GM19023 (cell line): ENCODE measurements at regions not wholly inside any gene's neighbourhood (a gene's known extent, or its start where the extent isn't known, plus 50 kb on each side); places are given as distances from the start of the nearest gene placed in this dataset.

Experiments
- ATAC-seq: cut with Tn5 transposase; IDR thresholded peaks from one replicate; pipeline ENCODE4 v1.9.1; 2021; ENCODE audit warnings: mild to moderate bottlenecking, moderate library complexity; ENCODE audit not compliant: unreplicated experiment

DNA sequence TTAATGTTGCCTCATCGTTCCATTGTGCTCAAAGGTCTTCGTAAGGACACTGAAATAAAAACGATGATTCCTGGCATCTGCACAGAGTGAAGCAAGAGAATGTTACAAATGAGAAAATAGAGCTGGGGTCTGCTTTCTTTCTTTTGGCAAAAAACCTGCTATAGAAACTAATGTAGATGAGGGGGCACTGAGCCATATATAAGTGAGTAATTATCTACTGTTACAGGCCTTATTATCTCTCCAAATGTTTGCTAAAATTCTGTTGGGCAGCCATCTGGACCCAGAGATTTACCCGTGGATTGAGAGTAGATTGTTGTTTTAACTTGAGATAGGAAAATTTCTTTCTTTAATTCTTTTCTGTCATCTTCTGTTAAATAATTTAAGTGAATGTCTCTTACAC lies 472.5 kb upstream of the PIK3C3 start:
- ATAC-seq = no peak

DNA sequence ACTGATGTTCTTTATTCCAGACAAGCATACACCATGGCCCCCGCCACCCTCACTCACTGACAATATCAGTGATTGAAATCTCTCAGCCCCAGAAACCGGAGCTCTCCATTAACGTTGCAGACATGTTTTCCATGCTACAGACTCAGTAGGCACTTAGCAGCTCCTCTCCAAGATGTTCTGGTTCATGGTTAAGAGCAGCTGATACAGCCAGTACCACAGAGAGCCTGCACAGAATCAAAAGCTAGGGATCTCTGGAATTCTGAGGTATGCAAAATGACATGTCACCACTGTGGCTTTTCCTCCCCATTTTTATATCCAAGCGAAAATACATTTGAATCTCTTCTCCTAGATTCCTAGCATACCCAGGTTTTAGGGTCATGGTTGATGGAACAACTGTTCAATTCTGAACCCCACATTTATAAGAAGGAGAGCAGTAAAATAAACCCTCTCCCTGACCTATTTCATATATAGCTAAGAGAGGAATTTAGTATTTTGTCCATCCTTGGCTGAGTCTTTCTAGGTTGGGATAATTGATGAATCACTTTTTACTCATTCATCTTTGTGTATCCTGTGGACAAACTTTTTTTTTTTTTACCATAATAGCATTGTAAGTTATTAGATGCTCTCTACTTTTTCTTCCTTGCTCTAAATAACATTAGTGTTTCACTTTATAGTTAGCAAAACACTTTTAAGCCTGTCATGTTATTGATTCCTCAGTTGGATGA lies 488.4 kb upstream of the PIK3C3 start:
- ATAC-seq = no peak

GRCh38 chr18:41465386-41465785 lies 489.6 kb upstream of the PIK3C3 start:
- ATAC-seq = no peak

DNA sequence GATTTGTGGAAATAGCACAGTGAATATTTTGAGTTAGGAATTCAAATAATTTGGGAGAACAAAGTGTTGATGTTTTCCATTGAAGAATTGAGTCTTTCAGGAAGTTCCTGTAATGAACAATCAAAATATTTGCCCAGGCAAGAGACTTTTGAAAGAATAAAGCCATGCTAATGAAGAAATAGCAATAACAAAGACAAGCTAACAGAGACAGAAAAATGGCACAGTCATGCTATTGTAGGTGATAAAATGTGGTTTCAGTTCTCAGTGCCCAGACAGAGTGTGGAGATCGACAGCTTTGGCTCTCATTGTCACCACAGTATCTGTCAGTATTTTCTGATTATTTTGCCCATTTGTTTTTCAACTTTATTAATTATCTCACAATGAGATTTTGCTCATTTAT lies 490.8 kb upstream of the PIK3C3 start:
- ATAC-seq = no peak

GRCh38 chr18:41462946-41463345 lies 492.1 kb upstream of the PIK3C3 start:
- ATAC-seq = no peak

- ATAC-seq = no peak
Observed at GRCh38 chr18:41461114-41461513, 493.9 kb upstream of the PIK3C3 start.

DNA sequence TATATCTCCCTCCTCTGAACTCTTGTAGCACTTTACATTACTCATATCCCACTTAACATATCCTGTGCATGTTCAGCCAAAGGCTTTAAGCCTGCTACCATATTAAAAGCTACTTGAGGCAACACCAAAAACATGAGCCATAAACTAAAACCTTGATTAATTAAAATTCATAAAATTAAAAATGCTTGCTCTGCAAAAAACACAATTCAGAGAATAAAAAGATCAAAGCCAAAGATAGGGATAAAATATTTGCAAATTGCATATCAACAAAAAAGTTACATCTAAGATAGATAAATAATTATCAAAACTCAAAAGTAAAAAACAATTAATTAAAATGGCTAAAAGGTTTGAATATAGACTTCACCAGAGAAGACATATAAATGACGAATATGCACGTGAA lies 495.4 kb upstream of the PIK3C3 start:
- ATAC-seq = no peak

DNA sequence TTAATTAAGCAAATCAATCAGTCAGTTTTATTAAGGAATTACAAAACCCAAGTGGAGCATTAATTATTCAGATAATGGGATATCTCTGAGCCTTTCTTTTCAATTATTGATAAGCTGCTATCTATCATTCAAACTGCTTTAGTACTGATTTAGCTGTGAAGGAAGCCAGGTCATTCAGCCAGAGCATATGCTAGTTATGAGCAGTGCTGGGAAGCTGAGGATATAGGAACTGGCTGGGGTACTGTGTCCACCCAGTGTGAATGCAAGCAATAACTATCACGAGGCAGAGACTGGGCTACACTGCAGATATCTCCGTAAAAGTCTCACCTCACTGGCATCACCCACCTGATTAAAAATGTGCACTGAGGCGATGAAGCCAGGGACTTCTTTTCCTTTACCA lies 496.7 kb upstream of the PIK3C3 start:
- ATAC-seq = no peak

GRCh38 chr18:41457765-41458326 lies 497.2 kb upstream of the PIK3C3 start:
- ATAC-seq = no peak

DNA sequence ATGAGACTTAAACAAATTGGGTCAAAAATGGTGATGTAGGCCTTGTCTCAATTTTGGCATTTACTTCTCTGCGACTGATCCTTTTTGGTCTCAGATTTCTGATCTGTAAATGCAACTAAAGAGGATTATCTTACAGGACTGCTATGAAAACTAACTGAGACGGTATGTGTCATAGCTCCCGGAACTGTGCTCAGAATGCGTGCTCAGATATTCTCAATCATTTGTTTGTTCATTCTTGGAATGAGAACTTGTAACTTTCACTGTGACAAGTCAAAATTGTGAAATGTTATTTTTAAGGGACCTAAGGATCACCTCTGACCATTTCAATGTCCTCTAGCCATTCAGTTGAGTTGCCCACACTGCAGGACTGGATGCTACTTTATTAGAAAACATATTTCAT lies 498.2 kb upstream of the PIK3C3 start:
- ATAC-seq = no peak

GRCh38 chr18:41449612-41450011 lies 505.4 kb upstream of the PIK3C3 start:
- no peak for ATAC-seq

GRCh38 chr18:41444943-41445342 lies 510.1 kb upstream of the PIK3C3 start:
- no peak for ATAC-seq

DNA sequence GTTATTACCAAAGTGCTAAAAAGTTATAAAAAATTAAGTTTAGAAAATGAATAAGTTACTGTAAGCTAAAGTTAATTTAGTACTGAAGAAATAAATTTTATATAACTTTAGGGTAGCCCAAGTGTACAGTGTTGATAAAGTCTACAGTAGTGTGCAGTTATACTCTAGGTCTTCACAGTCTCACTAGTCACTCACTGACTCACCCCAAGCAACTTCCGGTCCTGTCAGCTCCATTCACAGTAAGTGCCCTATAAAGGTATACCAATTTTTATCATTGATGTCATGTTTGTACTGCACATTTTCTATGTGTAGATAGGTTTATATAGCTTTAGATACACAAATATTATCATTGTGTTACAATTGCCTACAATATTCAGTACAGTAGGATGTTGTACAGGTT lies 518.3 kb upstream of the PIK3C3 start:
- no peak for ATAC-seq

GRCh38 chr18:41418598-41418997 lies 536.4 kb upstream of the PIK3C3 start:
- no peak for ATAC-seq

DNA sequence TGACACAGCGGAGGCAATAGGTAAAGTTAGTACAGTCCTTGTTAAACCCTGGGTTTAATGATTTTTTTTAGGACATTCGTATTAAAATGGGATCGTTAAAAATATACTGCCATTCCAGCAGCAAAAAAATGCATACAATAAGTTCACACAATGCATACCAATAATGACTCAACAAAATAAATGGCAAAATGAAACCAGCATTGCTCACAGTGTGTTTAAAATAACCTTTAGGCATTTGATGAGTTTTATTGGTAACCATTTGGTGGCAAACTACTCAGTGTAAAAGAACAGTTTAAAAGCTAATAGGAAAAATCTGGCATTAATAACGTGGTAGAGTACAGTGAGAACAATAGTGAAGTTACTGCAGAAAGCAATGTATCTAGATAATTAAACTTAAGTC lies 539.0 kb upstream of the PIK3C3 start:
- no peak for ATAC-seq

DNA sequence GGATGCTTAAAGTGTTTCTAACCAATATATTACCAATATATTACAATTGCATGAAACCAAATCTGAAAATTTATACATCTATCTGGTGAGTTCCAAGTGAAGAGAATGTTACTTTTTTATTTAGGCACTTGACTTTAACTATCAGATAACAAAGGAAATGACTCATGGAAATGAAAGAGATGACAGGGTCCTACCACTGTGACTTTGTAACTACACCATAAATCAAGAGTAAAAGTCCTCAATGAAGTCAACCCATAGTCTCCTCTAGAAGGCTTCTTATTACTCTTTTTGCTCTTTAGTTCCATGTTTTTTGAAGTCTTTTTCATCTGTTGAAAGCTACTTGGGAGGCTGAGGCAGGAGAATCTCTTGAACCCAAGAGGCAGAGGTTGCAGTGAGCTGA lies 545.0 kb upstream of the PIK3C3 start:
- ATAC-seq = no peak

- no peak for ATAC-seq
Observed at GRCh38 chr18:41406834-41407233, 548.2 kb upstream of the PIK3C3 start.

GRCh38 chr18:41396861-41397260 lies 558.2 kb upstream of the PIK3C3 start:
- ATAC-seq = no peak

GRCh38 chr18:41396211-41396610 lies 558.8 kb upstream of the PIK3C3 start:
- ATAC-seq = no peak

- no peak for ATAC-seq
Observed at GRCh38 chr18:41395695-41396094, 559.3 kb upstream of the PIK3C3 start.

- no peak for ATAC-seq
Observed at GRCh38 chr18:41391616-41392595, 563.1 kb upstream of the PIK3C3 start.

DNA sequence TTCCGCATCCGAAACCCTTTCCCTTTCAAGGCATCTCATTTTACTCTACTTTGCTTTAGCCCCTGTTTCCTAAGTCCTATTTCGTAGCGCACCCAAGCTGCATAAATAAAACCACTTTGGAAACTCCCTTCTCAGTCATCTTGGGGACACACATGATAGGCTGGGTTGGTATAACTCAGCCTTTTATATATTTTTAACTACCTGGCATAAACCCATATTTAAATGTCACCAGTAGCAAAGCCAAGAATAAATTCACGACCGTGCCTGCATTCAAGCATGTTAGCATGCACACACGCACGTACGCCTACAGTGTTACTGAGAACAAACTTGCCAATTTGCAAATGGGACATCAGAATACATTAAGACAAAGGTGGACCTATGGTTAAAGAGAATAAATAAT lies 564.7 kb upstream of the PIK3C3 start:
- ATAC-seq = no peak
